ENCODE measurements at regions not wholly inside any gene's neighbourhood (a gene's known extent, or its start where the extent isn't known, plus 50 kb on each side); places are given as distances from the start of the nearest gene placed in this dataset.

DNA sequence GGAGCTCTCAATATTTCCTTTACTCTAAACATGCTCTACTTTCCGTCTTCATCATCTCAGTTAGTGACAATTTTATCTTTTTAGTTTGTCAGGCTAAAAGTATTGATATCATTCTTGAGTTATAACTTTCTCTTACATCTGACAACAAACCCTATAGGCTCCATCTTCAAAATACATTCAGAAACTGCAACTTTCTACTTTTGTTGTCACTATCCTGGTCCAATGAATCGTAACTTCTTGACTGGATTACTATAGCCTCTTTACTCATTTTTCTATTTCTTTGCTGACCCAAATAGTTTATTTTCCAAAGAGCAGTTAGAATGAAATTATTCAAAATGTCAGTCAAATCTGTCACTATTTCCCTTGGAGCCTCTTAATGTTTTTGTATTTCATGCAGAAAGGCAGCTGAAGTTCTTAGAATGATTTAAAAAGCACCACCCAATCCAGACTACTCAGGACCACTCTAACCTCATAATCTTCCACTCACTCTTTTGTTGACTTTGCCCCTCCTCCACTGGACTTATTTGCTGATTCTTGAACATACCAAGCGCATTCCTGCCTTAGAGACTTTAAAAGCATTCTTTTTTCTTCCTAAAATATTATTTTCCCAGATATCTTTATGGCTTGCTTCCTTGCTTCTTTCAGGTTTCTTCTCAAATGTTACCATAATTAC, 119.9 kb upstream of the CBLB start:
- Mint-ChIP-seq H3K36me3 (ENCODE audit: insufficient read depth, unreplicated experiment) (no peaks in the 10 kb centered on the region), H3K27me3 (ENCODE audit: insufficient read depth, unreplicated experiment) (no peaks in the 10 kb centered on the region), H3K4me3 (ENCODE audit: unreplicated experiment) (no peak overlapping the region), H3K27ac (ENCODE audit: low read depth, unreplicated experiment) (no peak overlapping the region), H3K9me3 (ENCODE audit: unreplicated experiment) (peaks cover 30% of the 10 kb centered on the region), H3K4me1 (ENCODE audit: insufficient read depth, unreplicated experiment) (no peaks in the 10 kb centered on the region)
- POLR2A ChIA-PET, result interaction anchor here (0.8 to 1.6 kb wide), 2 partner anchors 9 to 1089 kb away, joined by 3 to 5 read pairs; no protein-coding TSS in a partner anchor
- DNase-seq (ENCODE audit: unreplicated experiment), result no peak
- TF ChIP-seq, protein P1, sequence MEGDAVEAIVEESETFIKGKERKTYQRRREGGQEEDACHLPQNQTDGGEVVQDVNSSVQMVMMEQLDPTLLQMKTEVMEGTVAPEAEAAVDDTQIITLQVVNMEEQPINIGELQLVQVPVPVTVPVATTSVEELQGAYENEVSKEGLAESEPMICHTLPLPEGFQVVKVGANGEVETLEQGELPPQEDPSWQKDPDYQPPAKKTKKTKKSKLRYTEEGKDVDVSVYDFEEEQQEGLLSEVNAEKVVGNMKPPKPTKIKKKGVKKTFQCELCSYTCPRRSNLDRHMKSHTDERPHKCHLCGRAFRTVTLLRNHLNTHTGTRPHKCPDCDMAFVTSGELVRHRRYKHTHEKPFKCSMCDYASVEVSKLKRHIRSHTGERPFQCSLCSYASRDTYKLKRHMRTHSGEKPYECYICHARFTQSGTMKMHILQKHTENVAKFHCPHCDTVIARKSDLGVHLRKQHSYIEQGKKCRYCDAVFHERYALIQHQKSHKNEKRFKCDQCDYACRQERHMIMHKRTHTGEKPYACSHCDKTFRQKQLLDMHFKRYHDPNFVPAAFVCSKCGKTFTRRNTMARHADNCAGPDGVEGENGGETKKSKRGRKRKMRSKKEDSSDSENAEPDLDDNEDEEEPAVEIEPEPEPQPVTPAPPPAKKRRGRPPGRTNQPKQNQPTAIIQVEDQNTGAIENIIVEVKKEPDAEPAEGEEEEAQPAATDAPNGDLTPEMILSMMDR (IDR thresholded peaks at IDR 0.05; ENCODE audit: unreplicated experiment), result no peak
- no TSS peak for BruUV-seq (replicated peaks)
- CTCF ChIA-PET, result no interaction called here
- intact Hi-C loops (cut with micrococcal nuclease), result no loop called here

DNA sequence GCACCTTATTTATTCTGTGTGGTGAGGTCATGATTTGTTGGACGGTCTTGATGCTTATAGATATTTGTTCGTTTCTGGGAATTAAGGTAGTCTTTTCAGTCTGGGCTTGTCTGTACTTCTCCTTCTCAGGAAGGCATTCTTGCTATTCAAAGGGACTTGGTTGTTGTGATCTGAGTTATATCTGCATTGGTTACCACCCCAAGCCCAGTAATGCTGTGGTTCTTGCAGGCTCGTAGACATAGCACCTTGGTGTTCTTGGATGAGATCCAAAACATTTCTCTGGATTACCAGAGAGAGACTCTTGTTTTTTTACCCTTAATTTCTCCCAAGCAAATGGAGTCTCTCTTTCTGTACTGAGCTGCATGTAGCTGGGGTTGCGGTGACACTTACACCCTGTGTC, 128.0 kb upstream of the CBLB start:
- peaks cover 11% of the 10 kb centered on the region for H3K4me1 Mint-ChIP-seq (ENCODE audit: insufficient read depth, unreplicated experiment)
- H3K4me3 Mint-ChIP-seq (ENCODE audit: unreplicated experiment), result no peak overlapping the region
- TF ChIP-seq, protein P1 (IDR thresholded peaks at IDR 0.05; ENCODE audit: unreplicated experiment), result no peak
- DNase-seq (ENCODE audit: unreplicated experiment), result peak; percentile 6
- ChIA-PET CTCF (interaction anchor here (1.2 kb wide), 1 partner anchor 30 kb away, joined by 3 read pairs; no protein-coding TSS in a partner anchor), POLR2A (interaction anchor here (0.9 to 3.8 kb wide), 8 partner anchors 8 to 461 kb away, joined by 3 to 21 read pairs (median 3); partner anchors contain the start of gene CBLB)
- BruUV-seq (replicated peaks), result no TSS peak
- H3K9me3 Mint-ChIP-seq (ENCODE audit: unreplicated experiment), result peaks cover 9% of the 10 kb centered on the region
- H3K27me3 Mint-ChIP-seq (ENCODE audit: insufficient read depth, unreplicated experiment), result no peaks in the 10 kb centered on the region
- peaks cover 6% of the 10 kb centered on the region for H3K36me3 Mint-ChIP-seq (ENCODE audit: insufficient read depth, unreplicated experiment)
- intact Hi-C loops (cut with micrococcal nuclease), result no loop called here
- H3K27ac Mint-ChIP-seq (ENCODE audit: low read depth, unreplicated experiment), result peak overlapping the region; percentile 88

DNA sequence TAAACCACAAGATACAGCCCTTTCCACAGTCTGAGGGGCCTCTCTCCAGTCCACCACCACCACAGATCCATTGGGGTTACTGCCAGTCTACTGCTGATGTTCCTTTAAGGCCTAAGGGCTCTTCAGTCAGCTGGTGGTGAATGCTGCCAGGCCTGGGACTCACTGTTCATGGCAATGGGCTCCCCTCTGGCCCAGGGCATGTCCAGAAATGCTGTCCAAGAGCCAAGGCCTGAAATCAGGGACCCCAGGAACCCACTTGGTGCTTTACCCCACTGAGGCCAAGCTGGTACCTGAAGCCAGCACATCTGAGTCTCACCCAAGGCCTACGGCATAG, 128.6 kb upstream of the CBLB start:
- peak overlapping the region; percentile 88 for H3K27ac Mint-ChIP-seq (ENCODE audit: low read depth, unreplicated experiment)
- POLR2A ChIA-PET, result interaction anchor here (0.8 to 3.8 kb wide), 15 partner anchors 9 to 460 kb away, joined by 3 to 21 read pairs (median 4); partner anchors contain the start of gene CBLB
- no TSS peak for BruUV-seq (replicated peaks)

More for the DNA sequence above, 128.6 kb upstream of the CBLB start:
- CTCF ChIA-PET, result interaction anchor here (1.0 to 1.5 kb wide), 3 partner anchors 26 to 610 kb away, joined by 3 to 4 read pairs (median 3); no protein-coding TSS in a partner anchor
- H3K9me3 Mint-ChIP-seq (ENCODE audit: unreplicated experiment), result peaks cover 4% of the 10 kb centered on the region
- H3K27me3 Mint-ChIP-seq (ENCODE audit: insufficient read depth, unreplicated experiment), result no peaks in the 10 kb centered on the region
- H3K36me3 Mint-ChIP-seq (ENCODE audit: insufficient read depth, unreplicated experiment), result peaks cover 6% of the 10 kb centered on the region
- H3K4me1 Mint-ChIP-seq (ENCODE audit: insufficient read depth, unreplicated experiment), result peaks cover 11% of the 10 kb centered on the region
- intact Hi-C loops (cut with micrococcal nuclease), result no loop called here
- H3K4me3 Mint-ChIP-seq (ENCODE audit: unreplicated experiment), result no peak overlapping the region
- DNase-seq (ENCODE audit: unreplicated experiment), result no peak
- TF ChIP-seq, protein P1 (IDR thresholded peaks at IDR 0.05; ENCODE audit: unreplicated experiment), result no peak
